PC-3 (cell line): ENCODE measurements at regions not wholly inside any gene's neighbourhood (a gene's known extent, or its start where the extent isn't known, plus 50 kb on each side); places are given as distances from the start of the nearest gene placed in this dataset.
"Not testable (repeated sequence)": the region's sequence is repeated elsewhere in the genome, so short reads cannot be mapped to it uniquely, and the experiment has no call there.

Source experiments
- ATAC-seq: fragments of 200-7000 bp; cut with Tn5 transposase; 2 replicates; pipeline ENCODE4 v1.9.1; 2020; ENCODE audit warnings: mild to moderate bottlenecking, moderate library complexity
- BruUV-seq: library from RNA; stranded (reverse); fragments of 400-500 nt; replicated peaks from 2 replicates; lab custom pipeline; 2021; lab: Mats Ljungman, UMichigan
- CTCF ChIA-PET: fragments of 300-600 bp; sonication (Branson Sonifier 250); formaldehyde crosslinking; loops from one replicate; lab custom pipeline; 2022; ENCODE audit warnings: antibody characterized with exemption; lab: Charles Lee
- POLR2A ChIA-PET: fragments of 300-600 bp; sonication (Branson Sonifier 250); formaldehyde crosslinking; loops from one replicate; lab custom pipeline; 2022; ENCODE audit warnings: antibody characterized with exemption; ENCODE audit not compliant: unreplicated experiment; lab: Charles Lee
- DNase-seq: peaks from one replicate; pipeline ENCODE4 v3.0.0-alpha.2; 2015
- H2AFZ ChIP-seq: fragments of 300-600 bp; sonication (generic); 2 replicates; pipeline ENCODE4 v1.6.0; 2016; ENCODE audit warnings: antibody characterized with exemption, low read length
- H3F3A ChIP-seq: fragments of 300-600 bp; sonication (generic); one replicate; pipeline ENCODE4 v1.6.0; 2017; ENCODE audit warnings: antibody characterized with exemption, low read length, control low read depth, mild to moderate bottlenecking; ENCODE audit not compliant: unreplicated experiment
- H3K27ac ChIP-seq: fragments of 300-600 bp; sonication (generic); 2 replicates; pipeline ENCODE4 v1.5.1; 2016; ENCODE audit warnings: mild to moderate bottlenecking, low read length
- H3K27me3 ChIP-seq: fragments of 300-600 bp; sonication (generic); 2 replicates; pipeline ENCODE4 v1.6.1; 2016; ENCODE audit warnings: low read length, mixed read lengths
- H3K36me3 ChIP-seq: fragments of 300-600 bp; sonication (generic); 2 replicates; pipeline ENCODE4 v1.6.1; 2016; ENCODE audit warnings: low read depth, mixed run types, low read length, mixed read lengths
- H3K4me1 ChIP-seq: fragments of 300-600 bp; sonication (generic); 2 replicates; pipeline ENCODE4 v1.5.1; 2016; ENCODE audit warnings: low read length; ENCODE audit not compliant: insufficient read depth
- H3K4me2 ChIP-seq: fragments of 300-600 bp; sonication (generic); 2 replicates; pipeline ENCODE4 v1.6.0; 2016; ENCODE audit warnings: low read length
- H3K4me3 ChIP-seq: fragments of 300-600 bp; sonication (generic); 2 replicates; pipeline ENCODE4 v1.5.1; 2016; ENCODE audit warnings: mild to moderate bottlenecking, low read length, mixed read lengths
- H3K79me2 ChIP-seq: fragments of 300-600 bp; sonication (generic); 2 replicates; pipeline ENCODE4 v1.6.1; 2017; ENCODE audit warnings: low read length, mixed read lengths
- H3K9ac ChIP-seq: fragments of 300-600 bp; sonication (generic); 2 replicates; pipeline ENCODE4 v1.6.0; 2016; ENCODE audit warnings: mild to moderate bottlenecking, low read length
- H3K9me2 ChIP-seq: fragments of 300-600 bp; sonication (generic); replicated peaks from 2 replicates; pipeline ENCODE4 v1.6.1; 2016; ENCODE audit warnings: mixed run types, low read length, mixed read lengths
- H3K9me3 ChIP-seq: fragments of 300-600 bp; sonication (generic); 2 replicates; pipeline ENCODE4 v1.6.1; 2016; ENCODE audit warnings: low read length, mixed read lengths
- H4K20me1 ChIP-seq: fragments of 300-600 bp; sonication (generic); 2 replicates; pipeline ENCODE4 v1.6.1; 2016; ENCODE audit warnings: low read length, mixed read lengths
- CTCF ChIP-seq: fragments of 300-600 bp; sonication (generic); conservative IDR thresholded peaks from 2 replicates; pipeline ENCODE4 v1.5.1; 2017; ENCODE audit warnings: antibody characterized with exemption, low read depth, mild to moderate bottlenecking, low read length
- EZH2 ChIP-seq: fragments of 300-600 bp; sonication (generic); IDR thresholded peaks from one replicate; pipeline ENCODE4 v1.6.1; 2017; ENCODE audit warnings: antibody characterized with exemption, mild to moderate bottlenecking, low read length; ENCODE audit not compliant: unreplicated experiment
- EZH2phosphoT487 ChIP-seq: fragments of 300-600 bp; sonication (generic); IDR thresholded peaks from 2 replicates; pipeline ENCODE4 v1.6.1; 2018; ENCODE audit warnings: mild to moderate bottlenecking, antibody characterized with exemption, low read length, borderline replicate concordance
- intact Hi-C: fragments of 100-400 bp; cut with micrococcal nuclease; formaldehyde crosslinking; loops from 2 replicates; pipeline ENCODE4 v1.9.0; 2023

GRCh38 chr3:130814691-130815472, 68.3 kb upstream of the PIK3R4 start:
- no peaks in the 10 kb centered on the region for H3K4me1 ChIP-seq
- H3K4me3 ChIP-seq, result no peak overlapping the region
- intact Hi-C loops, result no loop called here
- ATAC-seq (no peak), DNase-seq (no peak)
- no peaks in the 10 kb centered on the region for H3K27me3 ChIP-seq
- H3K27ac ChIP-seq, result no peak overlapping the region
- H3K9ac ChIP-seq, result no peak overlapping the region
- H3K9me3 ChIP-seq, result no peaks in the 10 kb centered on the region
- H2AFZ ChIP-seq, result no peak overlapping the region
- H4K20me1 ChIP-seq, result no peaks in the 10 kb centered on the region
- no peaks in the 10 kb centered on the region for H3K36me3 ChIP-seq
- no TSS peak for BruUV-seq
- no peaks in the 10 kb centered on the region for H3K79me2 ChIP-seq
- ChIA-PET POLR2A (no interaction called here), CTCF (no interaction called here)
- no peaks in the 10 kb centered on the region for H3K9me2 ChIP-seq
- H3F3A ChIP-seq, result no peaks in the 10 kb centered on the region
- no peak overlapping the region for H3K4me2 ChIP-seq
- TF ChIP-seq EZH2, result no peak
- no peak for TF ChIP-seq EZH2phosphoT487
- TF ChIP-seq CTCF, result no peak

- Histone ChIP-seq H4K20me1 (no peaks in the 10 kb centered on the region), H3K4me3 (no peak overlapping the region), H3K79me2 (no peaks in the 10 kb centered on the region), H3K27ac (no peak overlapping the region), H3K4me1 (no peaks in the 10 kb centered on the region; the same call in 1 of the 2 replicates), H3F3A (no peaks in the 10 kb centered on the region), H3K9me3 (no peaks in the 10 kb centered on the region), H3K9me2 (no peaks in the 10 kb centered on the region), H2AFZ (no peak overlapping the region), H3K9ac (no peak overlapping the region), H3K4me2 (no peak overlapping the region), H3K27me3 (no peaks in the 10 kb centered on the region), H3K36me3 (no peaks in the 10 kb centered on the region)
- no peak for ATAC-seq
- POLR2A ChIA-PET, result no interaction called here
- no TSS peak for BruUV-seq
- no peak for TF ChIP-seq CTCF
- no peak for TF ChIP-seq EZH2
- TF ChIP-seq EZH2phosphoT487, result no peak
- intact Hi-C loops, result no loop called here
- CTCF ChIA-PET, result no interaction called here
- no peak for DNase-seq
These were observed 70.2 kb upstream of the PIK3R4 start for GRCh38 chr3:130816561-130817445.

- H4K20me1 ChIP-seq, H3K9ac ChIP-seq, H3K4me3 ChIP-seq, H3K79me2 ChIP-seq, H3K9me2 ChIP-seq, H3K9me3 ChIP-seq, intact Hi-C loops, H3K4me2 ChIP-seq, BruUV-seq, H3F3A ChIP-seq, ATAC-seq, CTCF ChIA-PET, H3K27ac ChIP-seq, POLR2A ChIA-PET, H3K36me3 ChIP-seq, H3K4me1 ChIP-seq, H2AFZ ChIP-seq, H3K27me3 ChIP-seq: not testable (repeated sequence)
- DNase-seq, result peak; percentile 21
These were observed 71.4 kb upstream of the PIK3R4 start for GRCh38 chr3:130818066-130818465.
